ENCODE measurements at regions not wholly inside any gene's neighbourhood (a gene's known extent, or its start where the extent isn't known, plus 50 kb on each side); places are given as distances from the start of the nearest gene placed in this dataset.

GRCh38 chr10:117615649-117616048 is 73.1 kb downstream of the EMX2 start:
- FAIRE-seq (no peak), DNase-seq (ENCODE audit: insufficient read length, low spot score) (no peak)
- no peak for TF ChIP-seq CTCF (IDR thresholded peaks at IDR 0.05; ENCODE audit: insufficient read depth, missing control alignments)

- FAIRE-seq (no peak), DNase-seq (ENCODE audit: insufficient read length, low spot score) (no peak)
- TF ChIP-seq CTCF (IDR thresholded peaks at IDR 0.05; ENCODE audit: insufficient read depth, missing control alignments) = no peak
Observed at GRCh38 chr10:117616179-117616578, 73.6 kb downstream of the EMX2 start.

GRCh38 chr10:117617086-117617485 is 74.5 kb downstream of the EMX2 start:
- TF ChIP-seq CTCF (IDR thresholded peaks at IDR 0.05; ENCODE audit: insufficient read depth, missing control alignments) = no peak
- DNase-seq (ENCODE audit: insufficient read length, low spot score) = no peak
- no peak for FAIRE-seq

GRCh38 chr10:117617659-117618058 is 75.1 kb downstream of the EMX2 start:
- FAIRE-seq = no peak

GRCh38 chr10:117619223-117619622 is 76.7 kb downstream of the EMX2 start:
- no peak for TF ChIP-seq CTCF (IDR thresholded peaks at IDR 0.05; ENCODE audit: insufficient read depth, missing control alignments)
- FAIRE-seq = no peak

More at GRCh38 chr10:117617659-117618058, 75.1 kb downstream of the EMX2 start:
- TF ChIP-seq CTCF (IDR thresholded peaks at IDR 0.05; ENCODE audit: insufficient read depth, missing control alignments) = no peak
- DNase-seq (ENCODE audit: insufficient read length, low spot score) = no peak

GRCh38 chr10:117619707-117620405 is 77.3 kb downstream of the EMX2 start:
- FAIRE-seq (no peak), DNase-seq (ENCODE audit: insufficient read length, low spot score) (no peak)
- TF ChIP-seq CTCF (IDR thresholded peaks at IDR 0.05; ENCODE audit: insufficient read depth, missing control alignments) = no peak

More at GRCh38 chr10:117619223-117619622, 76.7 kb downstream of the EMX2 start:
- no peak for DNase-seq (ENCODE audit: insufficient read length, low spot score)

- no peak for TF ChIP-seq CTCF (IDR thresholded peaks at IDR 0.05; ENCODE audit: insufficient read depth, missing control alignments)
- DNase-seq (ENCODE audit: insufficient read length, low spot score) = no peak
Observed at GRCh38 chr10:117621196-117621595, 78.7 kb downstream of the EMX2 start.

More at GRCh38 chr10:117621196-117621595, 78.7 kb downstream of the EMX2 start:
- FAIRE-seq = no peak
